ENCODE measurements at regions not wholly inside any gene's neighbourhood (a gene's known extent, or its start where the extent isn't known, plus 50 kb on each side); places are given as distances from the start of the nearest gene placed in this dataset.
"Not testable (repeated sequence)": the region's sequence is repeated elsewhere in the genome, so short reads cannot be mapped to it uniquely, and the experiment has no call there.

- DNase-seq, result no peak
These were observed 175.6 kb downstream of the POLR1F start for GRCh38 chr7:19533266-19533665.

- no peak for DNase-seq
These were observed 178.0 kb downstream of the POLR1F start for GRCh38 chr7:19530852-19531251.

GRCh38 chr7:19530261-19530660 is 178.6 kb downstream of the POLR1F start:
- DNase-seq, result no peak

- DNase-seq, result no peak
These were observed 182.2 kb downstream of the POLR1F start for GRCh38 chr7:19526639-19527038.

GRCh38 chr7:19522486-19522885 is 186.4 kb downstream of the POLR1F start:
- no peak for DNase-seq

- DNase-seq, result no peak
These were observed 188.4 kb downstream of the POLR1F start for GRCh38 chr7:19520392-19520791.

GRCh38 chr7:19519443-19520021 is 189.3 kb downstream of the POLR1F start:
- DNase-seq, result no peak

GRCh38 chr7:19517546-19517945 is 191.3 kb downstream of the POLR1F start:
- not testable (repeated sequence) for DNase-seq

- DNase-seq, result no peak
These were observed 200.0 kb downstream of the POLR1F start for GRCh38 chr7:19508821-19509220.

GRCh38 chr7:19508124-19508523 is 200.7 kb downstream of the POLR1F start:
- DNase-seq, result no peak

GRCh38 chr7:19491821-19492452 is 216.9 kb downstream of the POLR1F start:
- no peak for DNase-seq

GRCh38 chr7:19491371-19491770 is 217.5 kb downstream of the POLR1F start:
- no peak for DNase-seq

- no peak for DNase-seq
These were observed 219.5 kb downstream of the POLR1F start for GRCh38 chr7:19489162-19489820.

- DNase-seq, result no peak
These were observed 220.8 kb downstream of the POLR1F start for GRCh38 chr7:19488056-19488455.

- DNase-seq, result no peak
These were observed 226.2 kb downstream of the POLR1F start for GRCh38 chr7:19482628-19483027.

GRCh38 chr7:19480383-19480782 is 228.5 kb downstream of the POLR1F start:
- DNase-seq, result peak in 1 of 14 donors; percentile 1

- DNase-seq, result no peak
These were observed 238.8 kb downstream of the POLR1F start for GRCh38 chr7:19470031-19470430.

GRCh38 chr7:19465861-19466260 is 243.0 kb downstream of the POLR1F start:
- DNase-seq, result no peak

GRCh38 chr7:19464751-19465150 is 244.1 kb downstream of the POLR1F start:
- no peak for DNase-seq

- DNase-seq, result no peak
These were observed 244.6 kb downstream of the POLR1F start for GRCh38 chr7:19464241-19464640.

GRCh38 chr7:19463581-19463980 is 245.3 kb downstream of the POLR1F start:
- no peak for DNase-seq

GRCh38 chr7:19455623-19456022 is 253.2 kb downstream of the POLR1F start:
- no peak for DNase-seq

- DNase-seq, result no peak
These were observed 260.7 kb downstream of the POLR1F start for GRCh38 chr7:19448091-19448490.
